HG03175 (cell line): ENCODE measurements at regions not wholly inside any gene's neighbourhood (a gene's known extent, or its start where the extent isn't known, plus 50 kb on each side); places are given as distances from the start of the nearest gene placed in this dataset.
A peak's percentile ranks its signal among the peaks of the same experiment; 100 is the strongest.
"Not testable (repeated sequence)": the region's sequence is repeated elsewhere in the genome, so short reads cannot be mapped to it uniquely, and the experiment has no call there.

Source experiments
- ATAC-seq: cut with Tn5 transposase; IDR thresholded peaks from one replicate; pipeline ENCODE4 v1.9.1; 2021; ENCODE audit warnings: mild to moderate bottlenecking, moderate library complexity; ENCODE audit not compliant: unreplicated experiment

DNA sequence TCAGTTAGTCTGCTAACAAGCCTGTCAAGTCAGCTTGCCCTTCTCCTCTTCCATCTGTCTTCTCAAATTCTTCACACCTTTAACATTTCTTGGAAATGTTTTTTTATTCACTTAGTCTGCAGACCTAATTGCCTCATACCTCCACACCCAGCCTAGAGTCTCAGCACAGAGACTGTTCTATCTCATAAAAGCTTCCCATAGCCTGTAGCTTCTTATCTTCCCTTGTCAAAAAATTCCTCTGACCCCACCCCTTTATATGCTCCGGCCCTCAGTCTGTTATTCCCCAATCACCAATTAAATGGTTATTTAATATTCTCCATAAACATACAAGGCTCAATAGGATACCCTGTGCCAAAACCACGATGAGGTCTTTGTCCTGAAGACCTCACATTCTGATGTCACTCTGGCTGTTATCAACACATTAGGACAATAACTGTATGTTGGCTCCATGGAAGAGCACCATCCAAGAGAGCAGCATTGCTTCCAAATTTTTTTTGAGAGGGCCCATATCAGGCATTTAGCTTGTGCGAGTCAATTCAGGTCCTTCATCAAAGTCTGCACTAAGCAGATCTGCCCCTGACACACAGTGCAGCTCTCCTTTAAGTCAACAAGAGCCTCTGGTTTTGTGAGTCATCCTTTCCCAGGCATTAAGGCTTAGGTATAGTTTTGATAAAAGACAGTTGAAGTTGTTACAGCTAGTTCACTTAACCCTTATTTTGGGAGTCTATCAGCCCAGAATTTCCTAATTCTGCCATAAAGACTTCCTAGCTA, 83.2 kb upstream of the TBX18 start:
- ATAC-seq = no peak

DNA sequence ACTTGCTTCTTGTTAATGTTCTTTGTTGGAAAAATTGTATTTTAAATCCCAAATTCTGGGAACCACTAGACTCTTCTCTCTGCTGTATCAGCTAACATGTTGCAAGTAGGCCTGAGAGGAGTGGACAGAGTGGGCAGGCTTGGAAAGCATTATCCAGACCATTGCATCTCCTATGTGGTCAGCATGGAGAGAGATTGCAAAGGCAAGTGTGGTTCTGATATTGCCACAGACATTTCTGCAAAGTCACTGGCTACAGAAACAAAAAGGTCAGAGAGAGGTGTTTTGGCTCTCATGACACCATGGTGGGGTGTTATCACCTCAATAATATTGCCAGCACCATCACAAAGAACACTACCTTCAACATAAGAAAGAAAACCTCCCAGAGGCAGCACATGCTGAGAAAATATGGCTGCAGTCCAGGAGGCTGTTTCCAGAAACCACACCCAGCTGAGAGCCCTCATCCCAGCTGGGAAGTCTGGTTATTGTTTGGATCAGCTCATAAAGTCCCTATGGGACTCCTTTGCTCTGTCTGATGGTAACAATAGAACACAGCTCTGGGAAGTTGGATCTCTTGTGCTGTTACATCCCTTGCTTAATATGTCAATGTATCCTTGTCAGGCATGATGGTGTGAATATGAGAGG, 78.2 kb upstream of the TBX18 start:
- ATAC-seq = no peak

DNA sequence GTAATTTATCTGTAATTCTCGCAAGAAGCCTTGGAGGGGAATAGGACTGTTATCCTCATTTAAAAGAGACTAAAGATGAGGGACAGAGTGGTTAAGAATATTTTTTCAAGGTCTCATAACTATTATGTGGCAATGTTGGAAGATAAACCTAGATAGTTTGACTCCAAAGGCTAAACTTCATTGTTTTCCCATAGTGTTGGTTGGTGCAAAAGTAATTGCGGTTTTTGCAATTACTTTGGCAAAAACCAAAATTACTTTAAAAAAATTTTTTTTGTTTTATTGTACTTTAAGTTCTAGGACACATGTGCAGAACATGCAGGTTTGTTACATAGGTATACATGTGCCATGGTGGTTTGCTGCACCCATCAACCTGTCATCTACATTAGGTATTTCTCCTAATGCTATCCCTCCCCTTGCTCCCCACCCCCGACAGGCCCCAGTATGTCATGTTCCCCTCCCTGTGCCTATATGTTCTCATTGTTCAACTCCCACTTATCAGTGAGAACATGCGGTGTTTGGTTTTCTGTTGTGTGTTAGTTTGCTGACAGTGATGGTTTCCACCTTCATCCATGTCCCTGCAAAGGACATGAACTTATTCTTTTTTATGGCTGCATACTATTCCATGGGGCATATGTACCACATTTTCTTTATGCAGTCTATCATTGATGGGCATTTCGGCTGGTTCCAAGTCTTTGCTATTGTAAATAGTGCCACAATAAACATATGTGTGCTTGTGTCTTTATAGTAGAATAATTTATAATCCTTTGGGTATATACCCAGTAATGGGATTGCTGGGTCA, 72.9 kb upstream of the TBX18 start:
- ATAC-seq = not testable (repeated sequence)

DNA sequence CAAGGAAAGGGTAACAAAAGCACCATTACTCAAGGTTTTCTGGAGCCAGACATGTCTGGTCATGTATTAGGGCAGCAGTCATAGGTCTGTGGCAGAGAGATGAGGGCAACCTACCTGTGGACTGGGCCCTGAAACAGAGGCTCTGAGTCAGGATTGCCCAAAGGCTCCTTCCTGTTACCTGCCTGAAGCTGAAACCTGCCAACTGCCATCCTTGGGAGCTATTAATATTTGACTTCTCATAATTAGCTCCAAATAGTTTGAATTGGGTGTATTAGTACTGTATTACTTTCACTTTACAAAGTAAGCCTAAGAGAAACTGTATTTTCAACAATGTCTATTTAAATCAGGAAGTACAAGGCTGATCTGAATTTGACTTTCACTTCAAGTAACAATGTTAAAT, 72.0 kb upstream of the TBX18 start:
- ATAC-seq = peak; percentile 69

DNA sequence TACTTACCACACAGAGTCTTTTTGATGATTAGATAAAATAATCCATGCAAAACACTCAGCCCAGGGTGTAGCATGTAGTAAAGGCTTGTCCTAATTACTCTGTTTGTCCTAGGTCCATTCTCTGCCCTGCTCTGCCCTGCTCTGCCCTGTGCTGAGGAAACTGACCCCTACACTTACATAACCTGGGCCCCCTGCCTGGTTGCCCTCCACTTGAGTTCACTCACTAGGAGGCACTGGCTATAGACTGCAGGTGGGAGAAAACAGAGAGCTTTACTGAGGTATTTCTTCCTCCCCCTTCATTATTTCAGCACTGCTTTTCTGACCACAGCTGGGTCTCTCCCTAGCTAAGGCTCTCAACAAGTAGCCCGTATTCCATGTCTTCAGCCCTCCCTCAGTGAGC, 70.9 kb upstream of the TBX18 start:
- no peak for ATAC-seq

DNA sequence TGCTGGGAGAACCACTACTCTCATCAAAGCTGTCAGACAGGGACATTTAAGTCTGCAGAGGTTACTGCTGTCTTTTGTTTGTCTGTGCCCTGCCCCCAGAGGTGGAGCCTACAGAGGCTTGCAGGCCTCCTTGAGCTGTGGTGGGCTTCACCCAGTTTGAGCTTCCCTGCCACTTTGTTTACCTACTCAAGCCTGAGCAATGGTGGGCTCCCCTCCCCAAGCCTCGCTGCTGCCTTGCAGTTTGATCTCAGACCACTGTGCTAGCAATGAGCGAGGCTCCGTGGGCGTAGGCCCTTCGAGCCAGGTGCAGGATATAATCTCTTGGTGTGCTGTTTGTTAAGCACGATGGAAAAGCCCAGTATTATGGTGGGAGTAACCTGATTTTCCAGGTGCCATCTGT, 67.5 kb upstream of the TBX18 start:
- ATAC-seq = not testable (repeated sequence)

DNA sequence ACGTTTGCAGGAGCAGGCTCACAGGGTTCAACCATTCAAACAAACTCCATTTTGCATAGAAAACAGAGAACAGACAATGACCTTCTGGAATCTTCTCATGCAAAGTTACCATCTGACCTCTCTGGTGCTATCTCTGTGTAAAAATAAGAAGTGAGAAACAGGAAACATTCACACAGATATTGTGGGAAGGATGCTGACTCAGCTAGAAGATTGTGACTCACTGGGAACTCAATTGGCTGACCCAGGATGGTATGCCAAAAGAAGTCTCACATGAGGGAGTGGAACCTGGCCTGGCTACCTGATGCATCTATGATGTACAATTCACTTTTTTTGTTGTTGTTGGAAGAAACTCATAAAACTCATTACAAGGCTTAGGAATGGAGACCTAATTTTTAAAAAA, 61.1 kb upstream of the TBX18 start:
- no peak for ATAC-seq

DNA sequence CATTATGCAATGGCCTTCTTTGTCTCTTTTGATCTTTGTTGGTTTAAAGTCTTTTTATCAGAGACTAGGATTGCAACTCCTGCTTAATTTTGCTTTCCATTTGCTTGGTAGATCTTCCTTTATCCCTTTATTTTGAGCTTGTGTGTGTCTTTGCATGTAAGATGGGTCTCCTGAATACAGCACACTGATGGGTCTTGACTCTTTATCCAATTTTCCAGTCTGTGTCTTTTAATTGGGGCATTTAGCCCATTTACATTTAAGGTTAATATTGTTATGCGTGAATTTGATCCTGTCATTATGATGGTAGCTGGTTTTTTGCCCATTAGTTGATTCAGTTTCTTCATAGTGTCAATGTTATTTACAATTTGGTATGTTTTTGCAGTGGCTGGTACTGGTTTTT, 56.9 kb upstream of the TBX18 start:
- not testable (repeated sequence) for ATAC-seq

DNA sequence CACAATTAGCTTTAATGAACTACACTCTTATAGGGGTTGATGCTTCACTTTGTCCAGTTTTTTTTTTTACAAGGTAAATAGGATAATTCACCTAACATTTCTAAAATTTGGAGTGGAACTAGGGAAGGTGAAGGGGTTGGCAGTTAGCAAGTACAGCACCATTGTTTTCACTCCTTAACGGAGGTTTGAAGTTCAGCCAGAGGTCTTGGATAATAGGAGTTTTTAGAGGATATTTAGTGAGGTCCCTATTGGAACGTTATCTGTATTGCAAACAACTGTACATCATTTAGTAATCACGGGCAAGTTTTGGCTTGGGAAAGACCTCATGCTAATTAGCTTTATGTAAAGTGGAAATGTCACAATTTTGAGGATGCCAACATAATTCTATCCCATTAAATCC, 52.3 kb upstream of the TBX18 start:
- no peak for ATAC-seq

DNA sequence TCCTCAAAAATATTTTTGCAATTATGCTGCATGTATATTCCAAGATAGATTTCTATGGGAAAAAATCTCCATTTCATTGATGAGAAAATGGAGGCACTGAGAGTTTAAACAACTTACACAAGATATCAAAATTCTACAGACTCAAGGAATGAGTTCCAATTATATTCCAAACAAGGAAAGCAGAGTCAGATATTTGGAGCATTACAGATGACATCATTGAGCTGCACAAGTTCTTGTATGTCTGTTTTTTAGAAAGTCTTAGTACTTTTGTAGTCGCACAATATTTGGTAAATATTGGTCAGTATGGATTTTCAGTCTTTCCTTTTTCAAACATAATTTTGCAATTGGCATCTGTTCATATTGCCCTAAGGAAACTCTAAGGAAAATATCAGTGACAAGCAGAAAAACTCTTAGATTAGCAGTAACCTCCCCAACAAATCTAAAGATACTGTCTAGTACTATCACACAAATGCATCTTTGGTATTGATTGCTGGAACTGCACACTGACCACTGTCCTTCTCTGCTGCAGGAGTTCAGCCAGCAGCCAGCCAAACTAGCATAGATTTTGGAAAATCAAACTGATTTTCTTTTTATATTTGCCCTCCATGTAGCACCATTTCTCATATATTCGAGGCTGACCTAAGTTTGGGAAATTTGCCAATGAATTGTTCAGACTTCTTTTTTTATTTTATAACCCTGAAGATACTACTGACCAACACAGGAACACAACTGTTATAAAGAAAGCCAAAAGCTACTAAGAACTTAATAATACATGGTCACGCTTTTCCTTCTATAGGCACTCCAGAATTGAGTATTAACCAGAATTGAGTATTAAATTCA, 51.7 kb upstream of the TBX18 start:
- ATAC-seq = no peak
